ENCODE measurements at regions not wholly inside any gene's neighbourhood (a gene's known extent, or its start where the extent isn't known, plus 50 kb on each side); places are given as distances from the start of the nearest gene placed in this dataset.

GRCh38 chr6:22765015-22765414 lies 195.6 kb downstream of the HDGFL1 start:
- Histone ChIP-seq H3K56ac (ENCODE audit: extremely low read depth, insufficient read depth, low read length) (no peak overlapping the region), H3K14ac (replicated peaks; ENCODE audit: low read depth, low read length) (no peak overlapping the region; the same call in 1 of the 2 replicates), H2BK120ac (ENCODE audit: low read depth, low read length) (peak overlapping the region; percentile 97), H3K4me3 (ENCODE audit: insufficient read depth, low read depth, low read length) (no peak overlapping the region), H4K20me1 (ENCODE audit: insufficient read depth, low read length) (no peaks in the 10 kb centered on the region), H2BK20ac (ENCODE audit: low read depth, low read length) (no peak overlapping the region; the same call in 1 of the 2 replicates), H4K8ac (ENCODE audit: low read depth in 2 of 2, low read length in 2 of 2) (peak overlapping the region in 1 of 2 experiments; percentile 74; a peak in 2 of 4 replicates), H2BK15ac (ENCODE audit: low read depth, low read length) (no peak overlapping the region), H2AFZ (replicated peaks; ENCODE audit: low read length, poor library complexity) (no peak overlapping the region), H2AK9ac (replicated peaks; ENCODE audit: low read depth, low read length, poor library complexity) (no peak overlapping the region), H3K27me3 (ENCODE audit: control insufficient read depth, insufficient read depth, low read length) (no peaks in the 10 kb centered on the region), H3K79me1 (ENCODE audit: low read depth in 1 of 2, low read length in 2 of 2) (no peaks in the 10 kb centered on the region), H4K5ac (ENCODE audit: low read depth, low read length) (no peak overlapping the region), H3K4ac (ENCODE audit: low read depth, low read length) (no peak overlapping the region; the same call in 1 of the 2 replicates), H3K4me2 (ENCODE audit: low read depth, low read length) (peak overlapping the region; percentile 33; the same call in 1 of the 2 replicates), H2AK5ac (ENCODE audit: low read depth, low read length) (no peak overlapping the region), H3K9me3 (ENCODE audit: control insufficient read depth, insufficient read depth, low read length) (0 out of 2 replicates have a peak, but pooled peaks cover 3% of the 10 kb centered on the region), H2BK5ac (ENCODE audit: low read depth, low read length, poor library complexity, severe bottlenecking) (peak overlapping the region; percentile 86), H3K9ac (ENCODE audit: low read depth, low read length) (no peak overlapping the region), H3K36me3 (ENCODE audit: control insufficient read depth, insufficient read depth, low read length) (no peaks in the 10 kb centered on the region), H3K23ac (ENCODE audit: low read depth, low read length) (no peak overlapping the region), H3K9me1 (ENCODE audit: insufficient read depth, low read length) (peaks cover 4% of the 10 kb centered on the region), H3K18ac (ENCODE audit: low read depth, low read length) (peak overlapping the region; percentile 55; the same call in 1 of the 2 replicates), H3K27ac (ENCODE audit: insufficient read depth, low read length) (no peak overlapping the region), H4K91ac (ENCODE audit: insufficient read depth, low read depth, low read length) (no peak overlapping the region), H3K4me1 (ENCODE audit: control insufficient read depth, insufficient read depth, low read length) (peaks cover 5% of the 10 kb centered on the region)
- BruUV-seq (replicated peaks) = no TSS peak
- in situ Hi-C loops (cut with MboI; ENCODE audit: low sequenced_read_pairs) = no loop called here
- peak; percentile 51 for ATAC-seq (ENCODE audit: low read depth)
- dilution Hi-C loops (cut with HindIII; ENCODE audit: low sequenced_read_pairs, unreplicated experiment) = no loop called here
- no CpG with 5 or more reads among the region's 4 CpGs for WGBS, 2 experiments (ENCODE audit: extremely low coverage in 2 of 2, insufficient read length in 1 of 2)
- DNase-seq = peak; percentile 61
- intact Hi-C loops (cut with micrococcal nuclease) = no loop called here
- ChIA-PET POLR2A (ENCODE audit: unreplicated experiment) (no interaction called here), CTCF (no interaction called here)
- no peak for TF ChIP-seq USF2 (IDR thresholded peaks at IDR 0.05; ENCODE audit: low read depth, low read length)
- no peak for TF ChIP-seq MAZ (IDR thresholded peaks at IDR 0.05; ENCODE audit: borderline replicate concordance, low read depth, low read length)
- no peak for TF ChIP-seq MXI1 (IDR thresholded peaks at IDR 0.05; ENCODE audit: borderline replicate concordance, low read depth, low read length)
- no peak for TF ChIP-seq ELK1 (IDR thresholded peaks at IDR 0.05; ENCODE audit: borderline replicate concordance, low read depth, low read length)
- TF ChIP-seq CEBPB (IDR thresholded peaks at IDR 0.05; ENCODE audit: low read depth, low read length) = no peak
- TF ChIP-seq RAD21 (IDR thresholded peaks at IDR 0.05; ENCODE audit: low read length) = no peak
- TF ChIP-seq CTCF (conservative IDR thresholded peaks at IDR 0.05; ENCODE audit: low read depth, low read length) = no peak
- TF ChIP-seq MAFK (IDR thresholded peaks at IDR 0.05; ENCODE audit: low read depth, low read length) = no peak
- TF ChIP-seq BHLHE40 (IDR thresholded peaks at IDR 0.05; ENCODE audit: low read depth, low read length) = no peak
